Activated CD4-positive, alpha-beta T cell treated with anti-CD3 and anti-CD28 coated beads, Interleukin-2, amount 10 ng/mL, durations not matched to agents 7 days and 5 days (primary cell): ENCODE measurements at regions not wholly inside any gene's neighbourhood (a gene's known extent, or its start where the extent isn't known, plus 50 kb on each side); places are given as distances from the start of the nearest gene placed in this dataset.

ENCODE experiments used
- CTCF ChIA-PET: fragments of 350-600 bp; sonication (Branson Sonifier 250); formaldehyde crosslinking; loops from one replicate; lab custom pipeline; 2021; ENCODE audit warnings: antibody characterized with exemption; lab: Charles Lee
- POLR2A ChIA-PET: fragments of 350-600 bp; sonication (Branson Sonifier 250); formaldehyde crosslinking; loops from one replicate; lab custom pipeline; 2021; ENCODE audit warnings: antibody characterized with exemption; lab: Charles Lee
- DNase-seq: peaks from one replicate; pipeline ENCODE4 v3.0.0-alpha.2; 2020
- H3K27ac Mint-ChIP-seq: one replicate; pipeline ENCODE4 v1.8.0; 2021; ENCODE audit warnings: mild to moderate bottlenecking, moderate library complexity, mixed read lengths
- H3K27me3 Mint-ChIP-seq: one replicate; pipeline ENCODE4 v1.8.0; 2021; ENCODE audit warnings: mixed read lengths
- H3K36me3 Mint-ChIP-seq: one replicate; pipeline ENCODE4 v1.8.0; 2021; ENCODE audit warnings: low read depth, mixed read lengths
- H3K4me1 Mint-ChIP-seq: one replicate; pipeline ENCODE4 v1.8.0; 2021; ENCODE audit warnings: mixed read lengths
- H3K4me3 Mint-ChIP-seq: one replicate; pipeline ENCODE4 v1.8.0; 2021; ENCODE audit warnings: mild to moderate bottlenecking, moderate library complexity, mixed read lengths
- H3K9me3 Mint-ChIP-seq: one replicate; pipeline ENCODE4 v1.8.0; 2021; ENCODE audit warnings: mixed read lengths

- no peak for DNase-seq
- H3K4me1 Mint-ChIP-seq: no peaks in the 10 kb centered on the region
- H3K9me3 Mint-ChIP-seq: no peaks in the 10 kb centered on the region
- H3K27me3 Mint-ChIP-seq: no peaks in the 10 kb centered on the region
- POLR2A ChIA-PET: no interaction called here
- CTCF ChIA-PET: no interaction called here
- H3K36me3 Mint-ChIP-seq: no peaks in the 10 kb centered on the region
- no peak overlapping the region for H3K27ac Mint-ChIP-seq
- H3K4me3 Mint-ChIP-seq: no peak overlapping the region
Observed at GRCh38 chr2:39528701-39529100, 91.6 kb upstream of the MAP4K3 start.

- Mint-ChIP-seq H3K36me3 (no peaks in the 10 kb centered on the region), H3K27me3 (peaks cover 2% of the 10 kb centered on the region), H3K9me3 (no peaks in the 10 kb centered on the region), H3K27ac (no peak overlapping the region), H3K4me3 (no peak overlapping the region), H3K4me1 (no peaks in the 10 kb centered on the region)
- ChIA-PET POLR2A (no interaction called here), CTCF (no interaction called here)
- no peak for DNase-seq
Observed at GRCh38 chr2:39529836-39530235, 92.8 kb upstream of the MAP4K3 start.

- no peaks in the 10 kb centered on the region for H3K9me3 Mint-ChIP-seq
- CTCF ChIA-PET: no interaction called here
- H3K4me3 Mint-ChIP-seq: no peak overlapping the region
Observed at GRCh38 chr2:39530411-39530866, 93.4 kb upstream of the MAP4K3 start.

GRCh38 chr2:39531220-39531777, 94.2 kb upstream of the MAP4K3 start:
- CTCF ChIA-PET: interaction anchor here (0.5 kb wide), 1 partner anchor 168 kb away, joined by 4 read pairs; no protein-coding TSS in a partner anchor
- Mint-ChIP-seq H3K36me3 (no peaks in the 10 kb centered on the region), H3K9me3 (no peaks in the 10 kb centered on the region), H3K4me1 (no peaks in the 10 kb centered on the region), H3K27me3 (peaks cover 2% of the 10 kb centered on the region), H3K4me3 (no peak overlapping the region), H3K27ac (no peak overlapping the region)
- POLR2A ChIA-PET: no interaction called here
- no peak for DNase-seq

More at GRCh38 chr2:39530411-39530866, 93.4 kb upstream of the MAP4K3 start:
- POLR2A ChIA-PET: no interaction called here
- Mint-ChIP-seq H3K27ac (no peak overlapping the region), H3K36me3 (no peaks in the 10 kb centered on the region), H3K27me3 (peaks cover 2% of the 10 kb centered on the region), H3K4me1 (no peaks in the 10 kb centered on the region)
- DNase-seq: no peak

- Mint-ChIP-seq H3K4me1 (peaks cover 4% of the 10 kb centered on the region), H3K36me3 (no peaks in the 10 kb centered on the region), H3K27ac (no peak overlapping the region), H3K4me3 (no peak overlapping the region), H3K27me3 (peaks cover 2% of the 10 kb centered on the region), H3K9me3 (no peaks in the 10 kb centered on the region)
- ChIA-PET CTCF (interaction anchor here (0.6 to 1.3 kb wide), 2 partner anchors 19 to 54 kb away, joined by 3 read pairs; no protein-coding TSS in a partner anchor), POLR2A (no interaction called here)
- DNase-seq: no peak
Observed at GRCh38 chr2:39532933-39533332, 95.8 kb upstream of the MAP4K3 start.

- Mint-ChIP-seq H3K9me3 (no peaks in the 10 kb centered on the region), H3K27ac (no peak overlapping the region), H3K4me1 (peaks cover 4% of the 10 kb centered on the region), H3K27me3 (peaks cover 2% of the 10 kb centered on the region), H3K36me3 (no peaks in the 10 kb centered on the region), H3K4me3 (no peak overlapping the region)
- POLR2A ChIA-PET: no interaction called here
- CTCF ChIA-PET: interaction anchor here (0.6 kb wide), 1 partner anchor 12 kb away, joined by 3 read pairs; no protein-coding TSS in a partner anchor
- no peak for DNase-seq
Observed at GRCh38 chr2:39534095-39534711, 97.1 kb upstream of the MAP4K3 start.

- ChIA-PET CTCF (no interaction called here), POLR2A (no interaction called here)
- H3K36me3 Mint-ChIP-seq: no peaks in the 10 kb centered on the region
- no peak for DNase-seq
- peaks cover 4% of the 10 kb centered on the region for H3K4me1 Mint-ChIP-seq
- no peak overlapping the region for H3K4me3 Mint-ChIP-seq
- H3K9me3 Mint-ChIP-seq: no peaks in the 10 kb centered on the region
- no peak overlapping the region for H3K27ac Mint-ChIP-seq
- H3K27me3 Mint-ChIP-seq: peaks cover 2% of the 10 kb centered on the region
Observed at GRCh38 chr2:39535636-39536185, 98.6 kb upstream of the MAP4K3 start.

GRCh38 chr2:39537150-39537549, 100.1 kb upstream of the MAP4K3 start:
- peaks cover 2% of the 10 kb centered on the region for H3K27me3 Mint-ChIP-seq
- H3K36me3 Mint-ChIP-seq: no peaks in the 10 kb centered on the region
- no peaks in the 10 kb centered on the region for H3K9me3 Mint-ChIP-seq
- CTCF ChIA-PET: no interaction called here
- POLR2A ChIA-PET: no interaction called here
- no peak overlapping the region for H3K27ac Mint-ChIP-seq
- H3K4me3 Mint-ChIP-seq: no peak overlapping the region
- DNase-seq: no peak
- peaks cover 4% of the 10 kb centered on the region for H3K4me1 Mint-ChIP-seq

GRCh38 chr2:39538718-39539117, 101.6 kb upstream of the MAP4K3 start:
- Mint-ChIP-seq H3K27ac (no peak overlapping the region), H3K27me3 (peaks cover 2% of the 10 kb centered on the region), H3K36me3 (no peaks in the 10 kb centered on the region), H3K4me1 (peaks cover 4% of the 10 kb centered on the region), H3K9me3 (no peaks in the 10 kb centered on the region), H3K4me3 (no peak overlapping the region)
- CTCF ChIA-PET: interaction anchor here (1.0 kb wide), 1 partner anchor 23 kb away, joined by 3 read pairs; no protein-coding TSS in a partner anchor
- POLR2A ChIA-PET: no interaction called here
- no peak for DNase-seq

GRCh38 chr2:39540414-39540813, 103.3 kb upstream of the MAP4K3 start:
- no peak overlapping the region for H3K27ac Mint-ChIP-seq
- H3K9me3 Mint-ChIP-seq: no peaks in the 10 kb centered on the region
- ChIA-PET CTCF (no interaction called here), POLR2A (no interaction called here)
- H3K4me1 Mint-ChIP-seq: peaks cover 4% of the 10 kb centered on the region
- H3K27me3 Mint-ChIP-seq: no peaks in the 10 kb centered on the region
- no peak overlapping the region for H3K4me3 Mint-ChIP-seq
- no peak for DNase-seq
- H3K36me3 Mint-ChIP-seq: no peaks in the 10 kb centered on the region

- ChIA-PET POLR2A (no interaction called here), CTCF (interaction anchor here (0.6 kb wide), 1 partner anchor 13 kb away, joined by 3 read pairs; no protein-coding TSS in a partner anchor)
- Mint-ChIP-seq H3K36me3 (no peaks in the 10 kb centered on the region), H3K4me1 (peaks cover 4% of the 10 kb centered on the region), H3K9me3 (no peaks in the 10 kb centered on the region), H3K4me3 (no peak overlapping the region), H3K27ac (no peak overlapping the region), H3K27me3 (no peaks in the 10 kb centered on the region)
- DNase-seq: no peak
Observed at GRCh38 chr2:39541011-39541930, 104.2 kb upstream of the MAP4K3 start.

GRCh38 chr2:39542523-39542922, 105.4 kb upstream of the MAP4K3 start:
- H3K27me3 Mint-ChIP-seq: peaks cover 1% of the 10 kb centered on the region
- ChIA-PET CTCF (interaction anchor here (0.7 kb wide), 1 partner anchor 176 kb away, joined by 3 read pairs; no protein-coding TSS in a partner anchor), POLR2A (no interaction called here)
- H3K4me3 Mint-ChIP-seq: no peak overlapping the region
- DNase-seq: no peak
- no peaks in the 10 kb centered on the region for H3K9me3 Mint-ChIP-seq
- H3K27ac Mint-ChIP-seq: no peak overlapping the region
- no peaks in the 10 kb centered on the region for H3K36me3 Mint-ChIP-seq
- no peaks in the 10 kb centered on the region for H3K4me1 Mint-ChIP-seq
